ENCODE measurements at regions not wholly inside any gene's neighbourhood (a gene's known extent, or its start where the extent isn't known, plus 50 kb on each side); places are given as distances from the start of the nearest gene placed in this dataset.

DNA sequence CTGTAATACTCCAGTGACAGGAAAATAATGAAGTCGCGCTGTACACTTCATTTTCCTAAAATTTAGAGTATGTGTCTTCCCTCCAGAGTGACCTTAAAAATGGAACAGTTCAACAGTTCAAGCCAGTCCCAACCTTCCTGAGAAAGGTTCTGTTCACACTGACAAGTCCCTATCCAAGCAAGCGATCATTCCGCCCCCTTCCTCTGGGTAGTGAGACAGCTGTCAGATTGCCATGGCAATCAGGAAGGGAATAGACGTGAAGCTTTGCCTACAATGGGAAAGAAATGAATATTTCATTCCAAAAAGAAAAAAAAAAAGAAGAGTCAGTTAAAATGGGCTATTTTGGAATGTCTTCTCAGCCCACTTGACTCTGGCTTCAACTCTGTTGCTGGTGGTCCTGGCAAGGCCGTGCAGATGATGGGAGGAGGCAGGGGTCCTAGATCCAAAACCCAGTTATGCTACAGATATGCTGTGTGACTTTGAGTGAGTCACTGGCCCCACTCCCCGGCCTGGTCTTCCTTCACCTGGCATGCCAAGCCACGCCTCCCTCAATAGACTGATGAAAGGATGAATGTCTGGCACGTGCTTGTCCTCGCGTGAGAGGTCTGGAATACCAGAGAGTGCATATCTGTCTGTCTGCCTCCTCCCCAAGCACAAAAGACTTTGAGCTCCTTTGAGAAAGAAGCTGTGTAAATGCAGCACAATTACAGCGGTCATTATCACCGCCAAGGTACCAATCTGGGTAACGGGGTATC, 165.8 kb upstream of the WWC1 start:
- TF ChIP-seq, protein P1, sequence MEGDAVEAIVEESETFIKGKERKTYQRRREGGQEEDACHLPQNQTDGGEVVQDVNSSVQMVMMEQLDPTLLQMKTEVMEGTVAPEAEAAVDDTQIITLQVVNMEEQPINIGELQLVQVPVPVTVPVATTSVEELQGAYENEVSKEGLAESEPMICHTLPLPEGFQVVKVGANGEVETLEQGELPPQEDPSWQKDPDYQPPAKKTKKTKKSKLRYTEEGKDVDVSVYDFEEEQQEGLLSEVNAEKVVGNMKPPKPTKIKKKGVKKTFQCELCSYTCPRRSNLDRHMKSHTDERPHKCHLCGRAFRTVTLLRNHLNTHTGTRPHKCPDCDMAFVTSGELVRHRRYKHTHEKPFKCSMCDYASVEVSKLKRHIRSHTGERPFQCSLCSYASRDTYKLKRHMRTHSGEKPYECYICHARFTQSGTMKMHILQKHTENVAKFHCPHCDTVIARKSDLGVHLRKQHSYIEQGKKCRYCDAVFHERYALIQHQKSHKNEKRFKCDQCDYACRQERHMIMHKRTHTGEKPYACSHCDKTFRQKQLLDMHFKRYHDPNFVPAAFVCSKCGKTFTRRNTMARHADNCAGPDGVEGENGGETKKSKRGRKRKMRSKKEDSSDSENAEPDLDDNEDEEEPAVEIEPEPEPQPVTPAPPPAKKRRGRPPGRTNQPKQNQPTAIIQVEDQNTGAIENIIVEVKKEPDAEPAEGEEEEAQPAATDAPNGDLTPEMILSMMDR (IDR thresholded peaks at IDR 0.05; ENCODE audit: low read depth, low read length), result no peak

DNA sequence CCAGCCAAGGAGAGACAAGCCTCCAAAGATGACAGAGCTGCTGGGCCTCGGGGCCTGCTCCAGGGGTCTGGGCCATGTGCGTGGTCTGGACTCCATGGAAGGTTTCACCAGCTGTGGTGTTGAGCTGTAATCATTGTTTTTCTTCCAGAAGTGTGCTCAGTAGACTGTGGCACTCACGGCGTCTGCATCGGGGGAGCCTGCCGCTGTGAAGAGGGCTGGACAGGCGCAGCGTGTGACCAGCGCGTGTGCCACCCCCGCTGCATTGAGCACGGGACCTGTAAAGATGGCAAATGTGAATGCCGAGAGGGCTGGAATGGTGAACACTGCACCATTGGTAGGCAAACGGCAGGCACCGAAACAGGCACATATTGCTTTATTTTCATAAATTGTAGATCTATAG, 164.8 kb upstream of the WWC1 start:
- DNase-seq (ENCODE audit: extremely low read depth, low read depth), result no peak
- TF ChIP-seq, protein P1 (IDR thresholded peaks at IDR 0.05; ENCODE audit: low read depth, low read length), result no peak

More for the DNA sequence above, 165.8 kb upstream of the WWC1 start:
- no peak for DNase-seq (ENCODE audit: extremely low read depth, low read depth)

DNA sequence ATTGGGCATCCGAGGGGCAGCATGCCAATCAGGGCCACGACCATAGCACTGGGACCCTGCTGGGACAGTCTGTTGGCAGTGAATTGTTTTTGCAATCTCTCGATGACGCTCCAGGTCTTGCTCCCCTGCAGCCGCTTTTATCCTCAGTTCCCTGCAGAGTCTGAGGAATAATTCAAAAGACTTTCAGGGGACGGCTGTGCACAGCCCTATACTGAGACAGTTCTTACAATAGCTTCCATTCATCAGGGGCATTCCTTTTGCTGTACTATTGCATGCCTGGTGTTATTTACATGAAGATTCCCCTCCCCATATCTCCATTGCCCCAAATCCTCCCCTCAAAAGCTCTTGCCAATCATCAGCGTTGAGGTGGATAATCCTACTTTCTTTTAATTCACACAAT, 163.3 kb upstream of the WWC1 start:
- DNase-seq (ENCODE audit: extremely low read depth, low read depth), result no peak
- TF ChIP-seq, protein P1 (IDR thresholded peaks at IDR 0.05; ENCODE audit: low read depth, low read length), result no peak

DNA sequence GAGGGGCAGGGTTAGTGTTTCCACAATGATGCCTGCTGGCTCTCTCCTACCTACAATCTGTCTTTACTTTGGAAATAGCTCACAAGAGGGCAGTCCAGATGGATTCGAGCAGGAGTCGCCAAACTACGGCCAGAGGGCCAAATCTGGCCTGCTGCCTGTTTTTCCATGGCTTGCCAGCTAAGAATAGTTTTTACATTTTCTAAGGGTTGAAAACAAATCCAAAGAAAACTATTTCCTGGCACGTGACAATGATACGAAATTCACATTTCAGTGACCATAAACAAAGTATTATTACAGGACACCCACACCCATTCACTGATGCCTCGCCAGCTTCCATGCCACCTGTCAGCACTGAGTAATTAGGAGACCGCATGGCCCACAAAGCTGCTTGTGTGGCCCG, 162.9 kb upstream of the WWC1 start:
- DNase-seq (ENCODE audit: extremely low read depth, low read depth), result no peak
- TF ChIP-seq, protein P1 (IDR thresholded peaks at IDR 0.05; ENCODE audit: low read depth, low read length), result no peak

DNA sequence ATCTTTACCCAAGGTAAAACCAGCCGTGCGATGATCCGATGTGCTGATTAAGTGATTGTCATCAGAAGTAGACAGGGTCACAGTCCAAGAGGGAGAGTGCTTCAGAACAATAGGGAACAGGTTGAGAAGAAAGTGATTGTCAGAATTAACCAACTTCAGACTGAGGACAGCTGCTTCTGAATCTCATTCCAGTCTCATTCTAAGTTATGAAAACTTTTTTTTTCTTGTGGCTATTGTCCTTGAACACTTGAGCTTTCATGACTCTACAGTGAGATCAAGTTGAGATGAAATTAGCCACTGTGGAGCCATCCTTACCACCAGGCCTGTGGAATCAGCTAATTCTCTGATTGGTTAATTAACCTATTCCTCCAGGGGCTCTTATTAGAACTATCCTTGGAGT, 159.9 kb upstream of the WWC1 start:
- TF ChIP-seq, protein P1 (IDR thresholded peaks at IDR 0.05; ENCODE audit: low read depth, low read length), result no peak
- no peak for DNase-seq (ENCODE audit: extremely low read depth, low read depth)

DNA sequence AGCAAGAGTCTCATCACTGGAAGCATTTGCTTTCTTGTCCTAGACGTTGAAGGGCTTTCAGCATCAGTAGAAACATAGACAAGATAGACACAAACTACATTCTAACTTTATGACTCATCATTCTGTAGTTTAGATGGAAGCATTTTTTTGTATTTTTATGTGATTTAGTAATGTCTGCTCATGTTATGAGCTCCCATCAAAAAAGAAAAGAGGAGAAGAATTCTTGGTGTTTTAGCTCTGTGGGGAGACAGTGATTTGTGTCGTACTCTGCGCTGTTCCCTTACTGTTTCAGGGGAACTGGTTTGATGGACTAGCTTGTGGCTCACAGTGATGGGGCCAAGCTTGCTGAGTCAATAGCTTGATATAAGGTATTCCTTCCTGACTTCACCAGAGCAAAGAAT, 159.2 kb upstream of the WWC1 start:
- TF ChIP-seq, protein P1 (IDR thresholded peaks at IDR 0.05; ENCODE audit: low read depth, low read length), result no peak
- DNase-seq (ENCODE audit: extremely low read depth, low read depth), result no peak

DNA sequence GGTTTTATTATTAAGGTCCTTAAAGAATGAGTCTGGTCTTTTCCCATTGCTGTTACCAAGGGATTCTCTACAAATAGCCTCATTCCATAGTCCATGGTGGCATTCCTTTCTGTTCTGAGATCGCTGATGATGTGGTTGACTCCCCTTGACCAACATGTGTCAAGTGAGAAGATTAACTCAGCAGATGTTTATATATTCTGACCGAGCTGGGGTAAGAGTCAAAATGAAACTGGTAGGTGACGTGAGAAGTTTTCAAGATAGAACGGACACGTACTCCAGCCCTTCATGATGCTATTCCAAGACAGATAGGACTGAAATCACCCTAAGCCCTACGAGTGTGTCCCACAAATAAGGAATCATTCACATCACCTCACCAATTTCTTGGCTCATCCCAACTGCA, 155.5 kb upstream of the WWC1 start:
- TF ChIP-seq, protein P1 (IDR thresholded peaks at IDR 0.05; ENCODE audit: low read depth, low read length), result no peak
- DNase-seq (ENCODE audit: extremely low read depth, low read depth), result no peak
